H1 (cell line): ENCODE measurements at regions not wholly inside any gene's neighbourhood (a gene's known extent, or its start where the extent isn't known, plus 50 kb on each side); places are given as distances from the start of the nearest gene placed in this dataset.

ENCODE experiments used
- ASH2L ChIP-seq: fragments of 200-600, 300-600 bp; sonication (generic); IDR thresholded peaks from one replicate; pipeline ENCODE4 v1.7.1; 2017; ENCODE audit warnings: low read length
- CHD7 ChIP-seq: fragments of 300-600 bp; sonication (generic); IDR thresholded peaks from 2 replicates; pipeline ENCODE4 v1.7.1; 2012; ENCODE audit warnings: low read length, moderate library complexity, mild to moderate bottlenecking, inconsistent platforms; ENCODE audit not compliant: insufficient replicate concordance
- KDM4A ChIP-seq: IDR thresholded peaks from one replicate; pipeline ENCODE4 v1.7.1; 2012; ENCODE audit warnings: low read depth, mild to moderate bottlenecking, moderate library complexity, low read length, inconsistent platforms; ENCODE audit not compliant: severe bottlenecking
- RBBP5 ChIP-seq: IDR thresholded peaks from 2 replicates; pipeline ENCODE4 v1.7.1; 2012; ENCODE audit warnings: low read depth, mild to moderate bottlenecking, inconsistent platforms, low read length, moderate library complexity, borderline replicate concordance
- SIRT6 ChIP-seq: IDR thresholded peaks from one replicate; pipeline ENCODE4 v1.7.1; 2012; ENCODE audit warnings: low read length, inconsistent platforms
- TEAD4 ChIP-seq: IDR thresholded peaks from 2 replicates; pipeline ENCODE4 v1.6.1; 2012; ENCODE audit warnings: low read depth, low read length, inconsistent platforms, mixed read lengths

- no peak for TF ChIP-seq CHD7
- TF ChIP-seq KDM4A, result no peak
- TF ChIP-seq ASH2L, result no peak
- no peak for TF ChIP-seq RBBP5
- no peak for TF ChIP-seq TEAD4
- no peak for TF ChIP-seq SIRT6
Measured at GRCh38 chr11:119794141-119794665, 65.2 kb upstream of the NECTIN1 start (continued).
